ENCODE measurements at regions not wholly inside any gene's neighbourhood (a gene's known extent, or its start where the extent isn't known, plus 50 kb on each side); places are given as distances from the start of the nearest gene placed in this dataset.

- Histone ChIP-seq H2AFZ (ENCODE audit: low read depth, low read length) (no peak overlapping the region), H3K9me3 (ENCODE audit: low read length) (peaks cover 4% of the 10 kb centered on the region)
- TF ChIP-seq POLR2AphosphoS5 (IDR thresholded peaks at IDR 0.05) (no peak), EP300 (conservative IDR thresholded peaks at IDR 0.05; ENCODE audit: poor library complexity, severe bottlenecking) (no peak), EZH2 (IDR thresholded peaks at IDR 0.05; ENCODE audit: borderline replicate concordance, insufficient read depth, low read length, poor library complexity, severe bottlenecking) (no peak)
Measured at GRCh38 chr6:103231181-103231580, 1628.5 kb downstream of the HACE1 start.

GRCh38 chr6:103215847-103216246, 1643.9 kb downstream of the HACE1 start:
- H3K9ac ChIP-seq (ENCODE audit: low read length), result no peak overlapping the region
- no peaks in the 10 kb centered on the region for H3F3A ChIP-seq (ENCODE audit: insufficient read depth, low read length, poor library complexity, severe bottlenecking)
- H3K27me3 ChIP-seq (ENCODE audit: insufficient read depth, low read depth, low read length), result no peaks in the 10 kb centered on the region
- TF ChIP-seq SMC3 (conservative IDR thresholded peaks at IDR 0.05; ENCODE audit: poor library complexity) (no peak), POLR2AphosphoS5 (IDR thresholded peaks at IDR 0.05) (no peak), TAF1 (IDR thresholded peaks at IDR 0.05; ENCODE audit: low read depth) (no peak), REST (IDR thresholded peaks at IDR 0.05; ENCODE audit: borderline replicate concordance) (no peak), EP300 (conservative IDR thresholded peaks at IDR 0.05; ENCODE audit: poor library complexity, severe bottlenecking) (no peak), CTCF (IDR thresholded peaks at IDR 0.05; ENCODE audit: poor library complexity, severe bottlenecking) (no peak), MXI1 (conservative IDR thresholded peaks at IDR 0.05; ENCODE audit: poor library complexity, severe bottlenecking) (no peak), EZH2 (IDR thresholded peaks at IDR 0.05; ENCODE audit: borderline replicate concordance, insufficient read depth, low read length, poor library complexity, severe bottlenecking) (no peak), RAD21 (conservative IDR thresholded peaks at IDR 0.05) (no peak)
- H3K79me2 ChIP-seq (replicated peaks; ENCODE audit: insufficient read depth, low read length), result no peaks in the 10 kb centered on the region
- no peaks in the 10 kb centered on the region for H3K36me3 ChIP-seq (ENCODE audit: insufficient read depth, low read length)
- no peaks in the 10 kb centered on the region for H3K9me3 ChIP-seq (ENCODE audit: low read length)
- H3K4me3 ChIP-seq (ENCODE audit: low read length), result no peak overlapping the region
- H2AFZ ChIP-seq (ENCODE audit: low read depth, low read length), result no peak overlapping the region
- no peak overlapping the region for H3K4me2 ChIP-seq (ENCODE audit: low read length)
- no peaks in the 10 kb centered on the region for H4K20me1 ChIP-seq (ENCODE audit: insufficient read depth)
- H3K27ac ChIP-seq (ENCODE audit: low read length), result no peak overlapping the region
- H3K9me2 ChIP-seq (ENCODE audit: insufficient read depth, low read length), result no peaks in the 10 kb centered on the region

More at GRCh38 chr6:103231181-103231580, 1628.5 kb downstream of the HACE1 start:
- Histone ChIP-seq H3K27me3 (ENCODE audit: insufficient read depth, low read depth, low read length) (no peaks in the 10 kb centered on the region), H3K9ac (ENCODE audit: low read length) (no peak overlapping the region), H3K36me3 (ENCODE audit: insufficient read depth, low read length) (no peaks in the 10 kb centered on the region), H4K20me1 (ENCODE audit: insufficient read depth) (no peaks in the 10 kb centered on the region), H3K4me2 (ENCODE audit: low read length) (no peak overlapping the region), H3F3A (ENCODE audit: insufficient read depth, low read length, poor library complexity, severe bottlenecking) (no peaks in the 10 kb centered on the region), H3K27ac (ENCODE audit: low read length) (no peak overlapping the region), H3K4me3 (ENCODE audit: low read length) (no peak overlapping the region), H3K79me2 (replicated peaks; ENCODE audit: insufficient read depth, low read length) (no peaks in the 10 kb centered on the region), H3K9me2 (ENCODE audit: insufficient read depth, low read length) (no peaks in the 10 kb centered on the region)
